Activated naive CD8-positive, alpha-beta T cell treated with anti-CD3 and anti-CD28 coated beads, Interleukin-2, amount 50 U/mL, for 16 hours (primary cell): ENCODE measurements at regions not wholly inside any gene's neighbourhood (a gene's known extent, or its start where the extent isn't known, plus 50 kb on each side); places are given as distances from the start of the nearest gene placed in this dataset.
"Not testable (repeated sequence)": the region's sequence is repeated elsewhere in the genome, so short reads cannot be mapped to it uniquely, and the experiment has no call there.

Experiments used
- DNase-seq: peaks from one replicate; pipeline ENCODE4 v3.0.0-alpha.2; 2020; ENCODE audit warnings: low read depth, low spot score

DNA sequence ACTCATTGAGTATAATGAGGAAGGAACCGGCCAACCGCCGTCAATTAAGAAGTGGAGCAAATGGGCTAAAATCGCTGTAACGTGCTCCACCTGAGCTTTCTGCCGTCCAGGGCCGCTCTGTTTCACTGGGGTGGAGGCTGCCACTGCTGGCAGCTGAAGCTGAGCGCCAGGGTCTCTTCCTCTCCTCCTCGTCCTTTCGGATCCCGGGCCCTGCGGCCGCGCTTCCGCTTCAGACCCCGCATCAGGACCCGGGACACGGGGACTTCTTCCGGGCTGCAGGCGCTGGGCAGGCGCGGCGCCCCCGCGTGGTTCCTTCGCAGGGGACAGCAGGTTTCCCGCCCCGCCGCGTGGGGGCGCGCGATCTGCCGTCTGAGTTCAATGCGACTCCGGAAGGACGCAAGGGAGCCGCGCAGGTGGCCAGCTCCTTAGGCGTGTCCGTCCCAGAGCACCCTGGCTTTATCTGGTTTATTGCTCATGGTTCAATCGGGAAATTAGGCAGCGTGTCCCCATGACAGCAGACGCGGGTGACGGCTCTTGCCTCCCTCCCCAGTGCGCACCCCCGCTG lies 519.8 kb downstream of the TRIML1 start:
- no peak for DNase-seq

GRCh38 chr4:188660796-188661195 lies 521.6 kb downstream of the TRIML1 start:
- DNase-seq, result no peak

GRCh38 chr4:188661502-188661901 lies 522.3 kb downstream of the TRIML1 start:
- no peak for DNase-seq

GRCh38 chr4:188663369-188663768 lies 524.1 kb downstream of the TRIML1 start:
- no peak for DNase-seq

- DNase-seq, result no peak
Observed at GRCh38 chr4:188665491-188666457, 526.5 kb downstream of the TRIML1 start.

- DNase-seq, result not testable (repeated sequence)
Observed at GRCh38 chr4:188678691-188679090, 539.5 kb downstream of the TRIML1 start.

GRCh38 chr4:188680004-188680666 lies 540.9 kb downstream of the TRIML1 start:
- DNase-seq, result no peak

GRCh38 chr4:188680667-188681063 lies 541.4 kb downstream of the TRIML1 start:
- no peak for DNase-seq

DNA sequence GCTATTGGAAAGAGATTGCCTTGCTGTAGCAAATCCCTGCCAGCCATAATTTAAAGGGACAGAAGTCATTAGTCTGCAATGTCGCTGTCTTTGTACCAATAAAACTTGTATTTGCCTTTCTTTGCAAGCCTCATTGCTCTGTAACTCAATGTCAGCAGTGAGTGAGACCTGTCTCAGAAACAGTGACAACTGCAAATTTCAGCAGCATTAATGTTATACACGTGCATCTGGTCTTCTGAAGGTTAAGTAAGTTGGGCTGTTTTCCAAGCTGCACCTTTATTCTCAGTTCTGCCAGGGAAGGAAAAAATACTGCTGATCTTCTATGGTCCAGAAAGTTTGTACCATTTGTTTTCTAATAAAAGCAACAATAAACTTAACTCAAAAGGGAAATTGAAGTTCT lies 543.1 kb downstream of the TRIML1 start:
- DNase-seq, result no peak

DNA sequence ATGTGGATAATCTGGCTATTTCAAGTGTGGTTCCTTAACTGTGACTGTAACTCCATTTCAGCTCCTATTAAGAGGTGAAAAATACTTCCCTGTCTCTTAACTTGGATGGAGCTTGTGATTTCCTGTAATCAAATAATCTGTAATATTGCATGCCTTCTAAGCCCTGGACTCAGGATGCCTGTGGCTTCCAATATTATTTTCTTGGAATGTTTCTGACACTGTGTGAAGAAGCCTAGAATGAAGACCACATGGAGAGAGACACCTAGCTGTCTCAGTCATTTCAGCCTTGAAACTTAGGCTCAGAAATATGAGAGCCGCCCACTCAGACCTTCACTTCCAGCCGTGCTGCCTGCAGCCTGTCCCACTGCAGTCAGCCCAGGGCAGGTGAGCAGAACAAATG lies 544.3 kb downstream of the TRIML1 start:
- DNase-seq, result no peak

DNA sequence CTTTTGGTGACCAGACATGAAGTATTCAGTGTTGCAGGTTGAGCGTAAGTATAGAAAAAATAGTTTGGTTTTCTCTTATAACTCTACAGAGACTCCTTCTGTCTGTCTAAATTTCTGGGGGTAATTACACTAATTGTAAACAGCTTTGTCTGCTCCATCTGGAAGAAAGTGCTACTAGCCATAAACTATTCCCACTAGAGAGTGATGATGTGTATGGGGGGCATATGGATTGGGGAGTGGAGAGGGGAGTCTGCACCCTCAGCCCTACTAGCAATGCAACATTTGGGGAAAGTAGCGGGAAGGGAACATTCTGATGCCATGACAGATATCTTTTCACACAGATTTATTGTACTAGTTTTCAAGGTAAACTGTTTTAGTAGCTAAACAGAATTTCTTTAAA lies 549.7 kb downstream of the TRIML1 start:
- no peak for DNase-seq

- DNase-seq, result no peak
Observed at GRCh38 chr4:188691811-188692210, 552.6 kb downstream of the TRIML1 start.

- DNase-seq, result no peak
Observed at GRCh38 chr4:188695261-188695660, 556.0 kb downstream of the TRIML1 start.

DNA sequence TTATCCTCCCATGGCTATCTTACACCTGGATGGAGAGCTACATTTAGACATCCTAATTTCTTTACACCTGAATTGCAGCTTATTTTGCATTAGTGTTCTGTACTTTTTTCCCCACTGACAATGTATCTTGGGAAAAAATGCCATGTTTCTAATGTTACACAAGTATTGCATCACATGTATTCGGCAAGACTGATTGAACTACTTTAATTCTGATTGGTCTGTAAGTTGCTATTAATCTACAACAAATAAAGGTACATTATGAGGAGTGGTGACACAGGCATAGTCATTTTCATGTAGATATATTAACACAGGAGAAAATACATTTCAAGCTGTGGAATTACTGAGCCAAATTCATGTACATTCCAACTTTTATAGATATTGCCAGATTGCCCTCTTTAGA lies 558.0 kb downstream of the TRIML1 start:
- no peak for DNase-seq

DNA sequence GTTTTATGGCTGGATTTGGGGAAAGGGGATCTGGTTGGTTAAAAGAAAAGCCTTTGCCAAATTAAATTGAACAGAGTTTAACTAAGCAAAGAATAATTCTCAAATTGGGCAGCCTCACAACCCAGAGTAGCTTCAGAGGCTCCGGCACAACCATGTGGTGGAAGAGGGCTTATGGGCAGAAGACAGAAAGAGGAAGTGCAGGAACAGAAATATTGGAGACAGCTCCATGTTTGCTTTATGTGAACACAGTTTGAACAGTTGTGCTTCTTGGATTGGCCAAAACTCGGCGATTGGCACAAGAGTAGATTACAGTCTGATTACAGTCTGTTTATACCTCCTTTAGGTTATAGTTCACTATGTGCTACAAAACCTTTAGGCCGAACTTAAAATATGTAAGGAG lies 562.7 kb downstream of the TRIML1 start:
- no peak for DNase-seq

DNA sequence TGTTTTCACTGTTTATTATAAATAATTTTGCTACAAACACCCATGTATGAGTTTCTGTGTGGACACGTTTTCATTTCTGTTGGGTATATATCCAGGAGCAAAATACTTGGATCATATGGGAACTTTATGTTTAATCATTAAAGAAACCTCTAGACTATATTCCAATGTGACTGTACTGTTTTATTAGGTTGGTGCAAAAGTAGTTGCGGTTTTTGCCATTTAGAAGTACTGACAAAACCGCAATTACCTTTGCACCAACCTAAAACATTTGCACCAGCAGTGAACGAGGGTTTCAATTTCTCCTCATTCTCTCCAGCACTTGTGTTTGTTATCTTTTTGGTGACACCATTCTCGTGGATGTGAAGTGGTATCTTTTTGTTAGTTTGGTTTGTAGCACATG lies 565.0 kb downstream of the TRIML1 start:
- DNase-seq, result no peak

DNA sequence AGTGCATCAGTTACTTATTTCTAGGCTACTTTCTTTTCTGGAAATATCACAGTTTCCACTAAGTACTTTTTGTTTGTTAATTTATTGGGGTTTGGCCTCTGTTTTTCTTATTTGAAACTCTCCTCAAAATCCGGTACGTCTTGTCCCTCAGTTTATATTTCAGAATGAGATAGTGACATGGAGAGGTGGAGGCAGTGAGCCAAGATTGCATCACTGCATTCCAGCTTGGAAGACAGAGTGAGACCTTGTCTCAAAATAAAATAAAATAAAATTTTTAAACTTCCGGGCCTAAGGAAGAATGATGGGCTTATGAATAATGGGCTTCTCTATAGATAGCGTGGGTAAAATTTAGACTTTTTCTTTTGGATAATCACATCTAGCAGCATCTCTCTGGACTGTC lies 567.8 kb downstream of the TRIML1 start:
- DNase-seq, result no peak

- no peak for DNase-seq
Observed at GRCh38 chr4:188714501-188714900, 575.3 kb downstream of the TRIML1 start.

GRCh38 chr4:188714907-188715306 lies 575.7 kb downstream of the TRIML1 start:
- DNase-seq, result no peak

DNA sequence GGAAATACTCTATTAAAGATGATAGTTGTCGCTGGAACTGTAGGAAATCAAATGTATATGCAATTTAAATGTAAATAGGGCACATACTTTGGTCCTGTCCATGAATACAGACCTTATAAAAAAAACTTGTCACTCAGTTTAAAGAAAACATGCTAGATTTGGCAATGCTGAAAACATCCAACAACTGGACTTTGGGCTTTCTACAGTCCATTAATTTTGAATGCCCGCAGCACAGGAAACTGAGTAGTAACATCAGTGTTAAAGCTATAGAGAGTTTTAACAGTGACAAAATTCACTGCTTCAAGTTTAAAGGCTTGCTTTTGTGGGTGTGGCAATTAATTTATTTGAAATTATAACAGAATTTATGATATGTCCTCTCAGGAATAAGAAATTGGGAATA lies 578.4 kb downstream of the TRIML1 start:
- DNase-seq, result no peak

- DNase-seq, result no peak
Observed at GRCh38 chr4:188719794-188720193, 580.6 kb downstream of the TRIML1 start.

GRCh38 chr4:188722911-188723310 lies 583.7 kb downstream of the TRIML1 start:
- DNase-seq, result no peak

DNA sequence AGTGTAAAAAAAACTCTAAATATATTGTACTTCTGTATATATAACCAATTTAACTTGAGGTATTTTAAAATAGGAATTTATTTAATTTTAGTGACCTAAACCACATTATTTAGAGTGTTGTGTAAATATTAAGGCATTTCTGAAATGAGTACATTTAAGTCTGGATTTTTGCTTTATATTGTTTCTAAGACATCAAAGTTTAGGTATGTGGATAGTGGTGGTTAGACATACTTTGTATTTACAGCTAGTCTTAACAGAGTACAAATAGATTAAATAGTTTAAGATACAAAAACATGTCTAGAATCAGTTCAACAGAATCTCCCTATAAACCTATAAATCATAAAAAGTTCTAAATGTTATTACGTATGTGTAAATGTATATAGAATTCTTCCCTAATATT lies 588.5 kb downstream of the TRIML1 start:
- DNase-seq, result no peak
